Hepatocyte (in vitro differentiated cells): ENCODE measurements at regions not wholly inside any gene's neighbourhood (a gene's known extent, or its start where the extent isn't known, plus 50 kb on each side); places are given as distances from the start of the nearest gene placed in this dataset.

Experiments
- DNase-seq: peaks from one replicate; pipeline ENCODE4 v3.0.0-alpha.2; 2016; ENCODE audit warnings: low spot score
- H2AFZ ChIP-seq: fragments of 200-600 bp; sonication (generic); 2 replicates; pipeline ENCODE4 v1.6.0; 2016; ENCODE audit warnings: antibody characterized with exemption, mild to moderate bottlenecking
- H3K27ac ChIP-seq: fragments of 200-600 bp; sonication (generic); 2 replicates; pipeline ENCODE4 v1.5.1; 2016; ENCODE audit warnings: mild to moderate bottlenecking
- H3K27me3 ChIP-seq: fragments of 200-600 bp; sonication (generic); 2 replicates; pipeline ENCODE4 v1.6.1; 2016
- H3K36me3 ChIP-seq: fragments of 200-600 bp; sonication (generic); replicated peaks from 2 replicates; pipeline ENCODE4 v1.5.1; 2016; ENCODE audit warnings: low read depth; ENCODE audit not compliant: insufficient read depth
- H3K4me1 ChIP-seq: fragments of 200-600 bp; sonication (generic); 2 replicates; pipeline ENCODE4 v1.5.1; 2016; ENCODE audit warnings: mild to moderate bottlenecking, moderate library complexity; ENCODE audit not compliant: insufficient read depth
- H3K4me2 ChIP-seq: fragments of 200-600 bp; sonication (generic); 2 replicates; pipeline ENCODE4 v1.6.0; 2016
- H3K4me3 ChIP-seq: fragments of 200-600 bp; sonication (generic); 2 replicates; pipeline ENCODE4 v1.5.1; 2016; ENCODE audit warnings: mild to moderate bottlenecking
- H3K79me2 ChIP-seq: fragments of 200-600 bp; sonication (generic); 2 replicates; pipeline ENCODE4 v1.6.0; 2017; ENCODE audit warnings: mild to moderate bottlenecking
- H3K9me2 ChIP-seq: fragments of 200-600 bp; sonication (generic); replicated peaks from 2 replicates; pipeline ENCODE4 v1.6.0; 2017; ENCODE audit warnings: mild to moderate bottlenecking; ENCODE audit not compliant: insufficient read depth
- H3K9me3 ChIP-seq: fragments of 200-600 bp; sonication (generic); 2 replicates; pipeline ENCODE4 v1.5.1; 2016; ENCODE audit warnings: low read depth, mild to moderate bottlenecking
- H4K20me1 ChIP-seq: fragments of 200-600 bp; sonication (generic); 2 replicates; pipeline ENCODE4 v1.6.0; 2016; ENCODE audit warnings: mild to moderate bottlenecking; ENCODE audit not compliant: insufficient read depth, poor library complexity, severe bottlenecking
- EZH2 ChIP-seq: fragments of 200-600 bp; sonication (generic); IDR thresholded peaks from 2 replicates; pipeline ENCODE4 v1.6.1; 2016; ENCODE audit warnings: antibody characterized with exemption, mild to moderate bottlenecking, borderline replicate concordance
- EZH2phosphoT487 ChIP-seq: fragments of 200-600 bp; sonication (generic); IDR thresholded peaks from one replicate; pipeline ENCODE4 v1.6.1; 2018; ENCODE audit warnings: antibody characterized with exemption, mild to moderate bottlenecking, low read depth, moderate library complexity; ENCODE audit not compliant: unreplicated experiment, severe bottlenecking
- WGBS: methylation state at CpG from one replicate; pipeline ENCODE4 v1.1.6; 2016; ENCODE audit warnings: low lambda C conversion rate; ENCODE audit errors: missing lambda C conversion rate; 5-methylcytosine and 5-hydroxymethylcytosine counted together
- TF ChIP-seq, protein P1 (sequence below): fragments of 200-600 bp; sonication (generic); IDR thresholded peaks from 2 replicates; pipeline ENCODE4 v1.5.1; 2016; ENCODE audit warnings: antibody characterized with exemption, mild to moderate bottlenecking; ENCODE audit not compliant: poor library complexity

DNA sequence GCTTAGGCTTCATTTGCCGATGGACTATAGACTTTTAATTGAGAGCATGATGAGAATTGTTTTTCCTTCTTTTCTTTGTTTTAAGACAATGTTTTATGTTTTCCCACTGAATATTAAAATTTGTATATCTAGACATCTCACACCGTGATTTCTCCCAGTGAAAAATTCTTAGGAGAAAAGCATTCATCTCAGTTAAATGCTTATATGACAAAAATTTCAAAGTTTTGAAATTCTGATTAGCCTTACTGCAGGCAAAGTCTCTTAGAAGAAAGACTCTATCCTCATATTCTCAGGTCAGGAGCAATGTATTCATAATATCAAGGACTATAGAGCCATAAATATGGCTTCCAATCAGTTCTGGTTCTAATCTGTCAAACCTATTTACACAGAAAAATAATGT is 2085.0 kb downstream of the NCAM2 start:
- no peak overlapping the region for H3K4me3 ChIP-seq
- no peaks in the 10 kb centered on the region for H3K36me3 ChIP-seq
- H4K20me1 ChIP-seq = no peaks in the 10 kb centered on the region
- DNase-seq = no peak
- no peaks in the 10 kb centered on the region for H3K9me3 ChIP-seq
- TF ChIP-seq EZH2phosphoT487 (no peak), EZH2 (no peak)
- TF ChIP-seq, protein P1, sequence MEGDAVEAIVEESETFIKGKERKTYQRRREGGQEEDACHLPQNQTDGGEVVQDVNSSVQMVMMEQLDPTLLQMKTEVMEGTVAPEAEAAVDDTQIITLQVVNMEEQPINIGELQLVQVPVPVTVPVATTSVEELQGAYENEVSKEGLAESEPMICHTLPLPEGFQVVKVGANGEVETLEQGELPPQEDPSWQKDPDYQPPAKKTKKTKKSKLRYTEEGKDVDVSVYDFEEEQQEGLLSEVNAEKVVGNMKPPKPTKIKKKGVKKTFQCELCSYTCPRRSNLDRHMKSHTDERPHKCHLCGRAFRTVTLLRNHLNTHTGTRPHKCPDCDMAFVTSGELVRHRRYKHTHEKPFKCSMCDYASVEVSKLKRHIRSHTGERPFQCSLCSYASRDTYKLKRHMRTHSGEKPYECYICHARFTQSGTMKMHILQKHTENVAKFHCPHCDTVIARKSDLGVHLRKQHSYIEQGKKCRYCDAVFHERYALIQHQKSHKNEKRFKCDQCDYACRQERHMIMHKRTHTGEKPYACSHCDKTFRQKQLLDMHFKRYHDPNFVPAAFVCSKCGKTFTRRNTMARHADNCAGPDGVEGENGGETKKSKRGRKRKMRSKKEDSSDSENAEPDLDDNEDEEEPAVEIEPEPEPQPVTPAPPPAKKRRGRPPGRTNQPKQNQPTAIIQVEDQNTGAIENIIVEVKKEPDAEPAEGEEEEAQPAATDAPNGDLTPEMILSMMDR = no peak
- WGBS = 93% methylated on average over 2 of the region's 2 CpGs
- no peaks in the 10 kb centered on the region for H3K79me2 ChIP-seq
- no peak overlapping the region for H2AFZ ChIP-seq
- H3K9me2 ChIP-seq = no peaks in the 10 kb centered on the region
- H3K4me2 ChIP-seq = no peak overlapping the region
- no peak overlapping the region for H3K27ac ChIP-seq
- H3K27me3 ChIP-seq = no peaks in the 10 kb centered on the region
- H3K4me1 ChIP-seq = no peaks in the 10 kb centered on the region

DNA sequence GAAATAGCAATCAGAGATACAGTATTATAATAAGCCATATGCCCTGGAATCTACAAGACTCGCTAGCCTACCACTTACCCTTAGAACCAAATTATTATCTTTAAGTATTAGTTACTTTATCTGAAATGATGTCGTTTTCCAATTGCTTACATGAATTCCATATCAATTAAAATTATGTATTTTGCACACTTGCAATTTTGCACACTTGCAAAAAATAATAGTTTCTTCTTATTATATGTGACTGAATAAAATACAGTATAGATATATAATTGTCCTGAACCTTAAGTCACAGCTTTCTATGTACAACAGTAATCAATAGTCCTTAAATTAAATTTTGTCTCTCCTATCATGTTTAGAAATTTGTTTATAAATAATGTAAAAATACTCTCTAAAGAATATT is 2095.1 kb downstream of the NCAM2 start:
- no peak overlapping the region for H3K4me2 ChIP-seq
- H2AFZ ChIP-seq = no peak overlapping the region
- no peaks in the 10 kb centered on the region for H3K9me2 ChIP-seq
- 73% methylated on average over 2 of the region's 2 CpGs for WGBS
- H3K4me3 ChIP-seq = no peak overlapping the region
- no peaks in the 10 kb centered on the region for H3K79me2 ChIP-seq
- no peaks in the 10 kb centered on the region for H3K9me3 ChIP-seq
- H3K36me3 ChIP-seq = no peaks in the 10 kb centered on the region
- no peak overlapping the region for H3K27ac ChIP-seq
- no peak for DNase-seq
- H3K27me3 ChIP-seq = no peaks in the 10 kb centered on the region
- no peaks in the 10 kb centered on the region for H4K20me1 ChIP-seq
- H3K4me1 ChIP-seq = no peaks in the 10 kb centered on the region
- TF ChIP-seq, protein P1 = no peak
- TF ChIP-seq EZH2phosphoT487 (no peak), EZH2 (no peak)

DNA sequence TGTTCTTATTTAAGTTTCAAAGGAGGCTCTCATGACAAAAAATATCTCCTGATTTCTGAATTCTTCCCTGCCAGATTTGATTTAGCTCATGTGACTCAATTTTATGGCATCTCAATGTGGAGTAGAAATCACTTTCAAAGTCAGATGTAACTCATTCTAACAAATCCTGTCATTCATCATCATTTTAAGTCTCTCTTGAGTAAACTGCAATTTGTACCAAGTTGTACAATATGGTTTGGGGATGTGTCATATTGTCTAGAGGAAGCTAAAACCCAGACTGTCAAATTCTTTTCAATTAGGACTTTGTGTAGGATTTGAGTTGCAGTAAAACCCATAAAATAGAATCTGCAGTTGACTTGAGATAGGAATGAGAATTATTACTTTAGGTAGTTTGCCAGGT is 2101.0 kb downstream of the NCAM2 start:
- TF ChIP-seq EZH2 = no peak
- TF ChIP-seq, protein P1 = no peak
- no peak for TF ChIP-seq EZH2phosphoT487
- Histone ChIP-seq H3K27ac (no peak overlapping the region), H3K27me3 (no peaks in the 10 kb centered on the region), H3K79me2 (no peaks in the 10 kb centered on the region), H3K36me3 (no peaks in the 10 kb centered on the region), H3K4me2 (no peak overlapping the region), H3K9me2 (no peaks in the 10 kb centered on the region), H3K9me3 (no peaks in the 10 kb centered on the region), H3K4me3 (no peak overlapping the region), H3K4me1 (no peaks in the 10 kb centered on the region), H4K20me1 (no peaks in the 10 kb centered on the region), H2AFZ (no peak overlapping the region)
- no peak for DNase-seq

DNA sequence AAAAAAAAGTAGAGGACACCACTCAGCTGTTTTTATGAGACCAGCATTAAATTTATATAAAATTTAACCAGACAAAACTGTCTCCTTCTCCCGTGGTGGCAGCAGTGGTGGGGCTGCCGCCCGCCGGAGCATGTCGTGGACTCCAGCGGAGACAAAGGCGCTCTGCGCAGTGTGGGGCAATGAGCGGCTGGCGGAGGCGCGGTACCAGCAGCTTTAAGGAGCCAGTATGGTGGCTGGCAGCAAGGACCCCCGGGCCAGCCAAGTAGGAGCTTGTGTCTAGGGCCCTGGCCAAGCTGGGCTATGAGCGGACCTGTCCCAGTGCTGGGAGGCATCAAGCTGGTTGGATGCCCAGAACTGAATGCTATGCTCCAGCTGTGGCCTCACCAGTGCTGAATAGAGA is 2102.9 kb downstream of the NCAM2 start:
- TF ChIP-seq EZH2phosphoT487 = no peak
- TF ChIP-seq, protein P1 = no peak
- TF ChIP-seq EZH2 = no peak
- 97% methylated on average over 14 of the region's 14 CpGs for WGBS
- Histone ChIP-seq H3K79me2 (no peaks in the 10 kb centered on the region), H3K9me3 (no peaks in the 10 kb centered on the region), H2AFZ (no peak overlapping the region), H3K27ac (no peak overlapping the region), H3K4me1 (no peaks in the 10 kb centered on the region), H3K4me3 (no peak overlapping the region), H3K27me3 (no peaks in the 10 kb centered on the region), H4K20me1 (no peaks in the 10 kb centered on the region), H3K9me2 (no peaks in the 10 kb centered on the region), H3K4me2 (no peak overlapping the region), H3K36me3 (no peaks in the 10 kb centered on the region)
- DNase-seq = no peak
